GM18861 (cell line): ENCODE measurements at regions not wholly inside any gene's neighbourhood (a gene's known extent, or its start where the extent isn't known, plus 50 kb on each side); places are given as distances from the start of the nearest gene placed in this dataset.
A peak's percentile ranks its signal among the peaks of the same experiment; 100 is the strongest.

Source experiments
- ATAC-seq: cut with Tn5 transposase; IDR thresholded peaks from one replicate; pipeline ENCODE4 v1.9.1; 2021; ENCODE audit not compliant: unreplicated experiment

DNA sequence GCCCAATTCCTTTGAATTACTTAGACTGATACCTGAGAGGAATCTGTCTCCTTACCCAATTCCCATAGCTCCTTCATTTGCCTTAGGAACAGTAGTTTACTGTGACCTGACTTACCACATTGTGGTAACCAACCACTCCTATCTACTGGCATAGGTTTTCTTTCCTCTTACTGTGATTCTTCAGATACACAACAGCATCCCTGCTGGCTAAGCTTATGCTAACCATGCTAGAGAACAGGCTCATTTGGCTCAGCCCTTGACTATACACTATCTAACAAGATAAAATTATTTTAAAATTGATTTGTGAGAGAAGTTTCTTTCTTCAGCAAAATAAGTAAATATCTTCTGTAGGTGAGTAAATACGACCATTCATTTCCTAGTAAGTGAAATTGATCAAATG is 320.4 kb upstream of the DDHD1 start:
- ATAC-seq: no peak

GRCh38 chr14:53472306-53472705 is 319.2 kb upstream of the DDHD1 start:
- no peak for ATAC-seq

DNA sequence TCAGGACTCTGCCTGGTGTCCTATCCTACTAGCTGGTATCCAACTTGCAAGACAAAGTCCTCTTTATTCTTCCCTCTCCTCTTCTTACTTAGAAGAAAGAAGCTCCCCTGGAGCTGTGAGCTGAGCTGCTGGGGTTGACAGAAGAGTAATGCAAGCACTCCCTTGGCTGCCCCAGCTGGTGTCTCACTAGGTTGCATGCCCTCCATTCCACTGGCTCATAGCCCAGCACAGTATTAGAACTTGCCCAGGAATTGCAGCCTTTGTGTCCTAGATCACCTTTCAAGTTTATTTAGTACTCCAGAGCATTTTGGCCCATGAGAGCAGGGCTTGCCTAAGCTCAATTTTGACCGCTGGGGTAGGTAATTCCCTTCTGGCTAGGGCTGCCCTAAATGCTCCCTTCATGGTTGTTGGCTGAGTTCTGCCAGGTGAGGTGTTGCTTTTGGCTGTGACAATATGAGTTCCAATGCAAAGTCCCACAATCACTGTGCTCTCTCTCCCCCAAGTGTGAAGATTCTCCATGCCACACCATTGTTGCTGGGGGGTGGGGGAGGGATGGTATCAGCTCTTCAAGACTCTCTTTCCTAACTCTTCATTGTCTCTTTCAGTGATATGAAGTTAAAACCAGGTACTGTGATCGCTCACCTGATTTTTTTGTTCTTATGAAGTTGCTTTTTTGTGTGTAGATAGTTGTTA is 317.4 kb upstream of the DDHD1 start:
- no peak for ATAC-seq

- ATAC-seq: no peak
These were observed 315.8 kb upstream of the DDHD1 start for GRCh38 chr14:53468876-53469275.

DNA sequence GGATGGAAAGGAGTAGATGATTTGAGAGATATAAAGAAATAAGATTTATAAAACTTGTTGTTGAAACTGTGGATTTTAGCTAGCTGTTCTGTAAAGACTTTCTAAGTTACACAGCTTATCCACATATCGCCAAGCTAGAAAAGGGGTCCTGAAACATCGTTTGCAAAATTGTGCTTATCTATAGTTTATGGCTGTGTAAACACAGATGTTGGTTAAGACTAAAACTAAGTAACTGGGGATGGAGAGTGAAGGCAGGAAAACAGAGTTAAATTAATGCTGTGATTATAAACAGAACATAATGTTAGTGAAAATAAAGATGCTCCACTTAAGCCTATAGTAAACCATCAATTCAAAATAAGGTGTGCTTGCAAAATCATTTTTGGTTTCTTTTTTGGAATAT is 311.3 kb upstream of the DDHD1 start:
- ATAC-seq: no peak

GRCh38 chr14:53462931-53463778 is 310.0 kb upstream of the DDHD1 start:
- no peak for ATAC-seq

DNA sequence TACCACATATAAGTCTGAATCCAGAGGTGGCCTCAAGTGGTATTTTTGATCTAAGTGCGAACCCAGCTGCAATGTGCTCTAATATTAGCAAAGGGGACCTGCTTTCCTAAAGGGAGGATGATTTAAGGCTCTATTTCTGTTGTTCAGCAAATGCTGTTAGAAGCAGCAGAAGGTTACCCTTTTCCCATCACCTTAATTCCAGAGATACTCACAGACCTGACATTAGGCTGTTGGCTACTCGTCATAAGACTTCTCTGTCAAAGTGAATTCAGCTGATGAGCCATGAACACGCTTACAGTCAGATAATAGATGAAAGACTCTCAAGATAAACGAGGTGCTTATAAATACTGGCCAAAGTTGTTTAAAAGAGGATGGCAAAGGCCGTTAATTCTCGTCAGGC is 308.7 kb upstream of the DDHD1 start:
- no peak for ATAC-seq

DNA sequence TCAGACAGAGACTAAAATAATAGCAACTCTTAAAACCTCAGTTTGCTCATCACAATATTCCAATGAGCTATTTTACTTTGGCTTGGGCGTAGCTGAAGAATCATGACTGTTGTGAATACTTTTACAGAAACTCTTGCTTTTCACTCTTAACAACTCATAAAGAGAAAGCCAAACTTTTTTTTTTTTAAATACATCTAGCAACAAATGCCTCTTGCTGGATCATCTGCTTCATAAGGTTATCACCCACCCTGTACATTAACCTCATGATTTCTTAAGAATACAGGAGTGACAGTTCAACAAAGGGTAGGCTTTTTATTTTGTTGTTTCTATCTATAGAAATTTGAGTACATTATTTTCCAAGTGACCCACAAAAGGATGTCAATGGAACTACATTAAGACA is 307.4 kb upstream of the DDHD1 start:
- no peak for ATAC-seq

- ATAC-seq: no peak
These were observed 305.3 kb upstream of the DDHD1 start for GRCh38 chr14:53458368-53458814.

DNA sequence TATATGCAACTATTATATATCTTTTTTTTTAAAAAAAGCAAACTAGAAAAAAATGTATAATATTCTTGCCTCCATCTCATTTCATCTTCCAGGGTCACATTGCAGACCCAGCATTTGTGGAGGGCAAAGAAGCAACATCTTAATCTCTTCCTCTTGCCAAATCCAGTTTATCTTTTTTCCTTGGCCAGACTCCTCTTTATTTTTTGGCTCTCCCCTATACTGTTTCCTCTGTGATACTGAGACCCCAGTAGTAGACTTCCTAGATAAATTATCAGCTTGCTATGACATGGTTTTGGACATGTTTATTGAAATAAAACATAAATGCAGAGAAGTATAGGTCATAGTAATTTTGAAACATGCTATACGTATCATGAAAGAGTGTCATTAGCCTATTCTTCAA is 303.8 kb upstream of the DDHD1 start:
- no peak for ATAC-seq

DNA sequence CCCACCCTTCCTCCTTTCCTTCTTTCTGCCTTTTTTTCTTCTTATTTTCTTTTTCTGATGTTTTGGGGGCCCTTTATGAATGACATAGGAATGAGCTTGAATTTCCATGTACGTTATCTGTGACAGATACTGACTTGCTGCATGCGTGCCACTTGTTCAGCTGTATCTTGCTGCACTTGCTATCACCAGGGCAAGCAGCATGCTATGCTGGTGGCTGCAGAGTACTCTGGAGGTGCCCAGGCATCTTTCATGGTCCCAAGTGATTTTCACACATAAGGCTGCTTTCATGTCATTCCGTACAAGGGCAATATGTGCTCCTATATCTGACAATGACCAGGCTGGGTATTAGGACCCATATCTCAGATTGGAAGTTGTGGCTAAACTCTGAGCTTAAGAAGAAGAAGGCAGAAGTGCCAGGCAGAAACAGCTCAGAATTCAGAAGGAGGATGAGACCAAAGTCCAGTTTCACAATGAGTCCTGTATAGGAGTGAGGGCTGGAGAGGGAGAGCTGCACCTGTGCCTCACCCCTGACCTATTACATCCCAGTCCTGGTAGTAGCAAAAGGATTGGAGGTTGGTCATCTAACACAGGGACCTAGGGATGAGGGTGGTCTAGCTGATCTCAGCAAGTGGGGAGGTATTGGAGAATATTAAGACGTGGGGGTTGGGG is 299.0 kb upstream of the DDHD1 start:
- no peak for ATAC-seq

- ATAC-seq: no peak
These were observed 297.7 kb upstream of the DDHD1 start for GRCh38 chr14:53450871-53451270.

- ATAC-seq: no peak
These were observed 295.6 kb upstream of the DDHD1 start for GRCh38 chr14:53448682-53449081.

GRCh38 chr14:53444677-53445312 is 291.7 kb upstream of the DDHD1 start:
- ATAC-seq: no peak

DNA sequence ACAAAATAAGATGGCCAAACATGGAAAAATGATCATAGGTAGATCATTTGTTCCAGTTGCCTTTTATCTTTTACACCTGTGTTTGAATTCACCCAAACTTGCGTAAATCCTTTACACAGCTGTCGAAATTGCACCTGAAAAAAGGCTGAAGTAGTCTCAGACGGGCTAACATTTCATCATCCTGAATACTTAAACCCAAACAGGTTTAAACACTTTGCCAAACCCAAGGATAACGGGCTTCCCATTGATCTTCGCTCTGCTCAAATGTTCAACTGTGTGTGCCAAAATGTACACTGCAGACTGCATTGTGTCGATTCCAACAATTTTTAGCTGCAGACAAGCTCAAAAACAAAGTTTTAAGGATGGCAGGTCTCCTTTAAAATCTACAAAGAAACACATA is 288.7 kb upstream of the DDHD1 start:
- no peak for ATAC-seq

DNA sequence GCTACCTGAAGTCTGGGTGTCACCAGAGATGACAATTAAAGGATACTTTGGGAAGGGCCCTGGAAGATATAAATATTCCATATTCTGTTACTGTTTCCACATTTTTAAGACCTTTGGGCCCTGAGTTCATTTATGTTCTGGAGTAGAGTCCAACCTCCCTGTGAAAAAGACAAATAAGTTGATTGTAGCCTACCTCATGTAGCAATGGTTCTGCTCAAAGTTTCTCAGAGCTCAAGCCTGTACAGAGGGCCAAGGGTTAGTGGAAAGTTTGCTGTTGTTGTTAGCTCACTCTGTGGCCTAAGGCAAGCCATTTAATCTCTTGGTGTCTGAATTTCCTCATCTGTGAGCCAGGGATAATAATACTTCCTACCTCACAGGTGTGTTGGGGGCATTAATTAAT is 284.7 kb upstream of the DDHD1 start:
- no peak for ATAC-seq

- ATAC-seq: peak; percentile 67
These were observed 279.3 kb upstream of the DDHD1 start for GRCh38 chr14:53432378-53432802.

DNA sequence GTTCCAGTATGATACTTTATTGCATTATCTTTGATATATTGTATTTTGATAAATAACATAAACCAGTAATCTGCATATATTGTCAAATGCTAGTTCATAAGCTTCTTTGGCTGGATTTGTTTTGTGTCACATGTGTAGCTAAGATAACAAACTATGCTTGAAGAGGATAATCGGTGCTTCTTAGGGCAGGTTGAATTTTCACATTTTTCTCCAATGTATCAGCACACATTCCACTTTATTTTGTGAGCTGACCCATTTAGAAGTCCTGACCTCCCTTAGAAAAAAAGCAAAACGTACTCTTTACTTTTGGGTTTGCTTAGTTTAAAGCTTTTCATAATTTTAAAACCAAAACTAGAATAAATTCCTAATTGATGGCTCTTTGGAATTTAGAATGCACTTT is 277.7 kb upstream of the DDHD1 start:
- no peak for ATAC-seq

DNA sequence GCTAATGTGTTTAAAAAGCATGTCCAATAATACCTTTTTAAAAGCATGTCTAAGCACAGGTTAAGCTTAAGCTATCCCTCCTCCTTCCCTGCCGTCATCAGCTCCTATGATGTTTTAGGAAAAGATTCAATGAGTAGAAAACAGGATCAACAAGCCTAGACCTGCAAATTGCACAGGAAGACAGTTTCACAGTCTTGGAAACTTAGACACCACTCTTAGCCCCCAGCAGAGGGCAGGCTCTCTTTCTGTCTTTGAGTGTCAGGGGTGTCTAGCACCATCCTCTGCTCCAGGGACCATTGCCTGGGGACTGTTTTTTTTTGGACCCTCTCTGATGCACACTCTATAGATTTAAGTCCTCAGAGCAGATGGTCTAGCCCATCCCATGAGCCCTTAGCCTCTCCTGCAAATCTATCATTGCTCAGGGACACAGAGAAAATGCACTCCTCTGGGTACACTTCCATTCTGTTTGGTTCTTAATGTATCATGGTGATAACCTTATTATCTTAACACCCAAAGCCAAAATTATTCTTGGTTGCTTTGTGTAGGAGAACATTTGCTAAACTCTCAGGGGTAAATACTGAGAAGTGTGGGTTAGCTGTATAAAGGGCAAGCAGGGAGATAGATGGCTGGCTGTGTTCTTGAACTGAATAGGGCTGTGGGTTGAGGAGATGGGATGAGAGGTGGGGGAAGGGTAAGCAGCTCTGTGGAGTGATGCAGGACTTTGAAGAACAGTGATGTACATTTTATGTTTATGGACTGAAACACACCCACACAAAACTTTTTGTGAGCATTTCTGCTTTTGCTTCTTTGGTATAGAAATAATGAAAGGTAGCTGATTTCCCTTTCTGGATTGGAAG is 259.9 kb upstream of the DDHD1 start:
- ATAC-seq: no peak

DNA sequence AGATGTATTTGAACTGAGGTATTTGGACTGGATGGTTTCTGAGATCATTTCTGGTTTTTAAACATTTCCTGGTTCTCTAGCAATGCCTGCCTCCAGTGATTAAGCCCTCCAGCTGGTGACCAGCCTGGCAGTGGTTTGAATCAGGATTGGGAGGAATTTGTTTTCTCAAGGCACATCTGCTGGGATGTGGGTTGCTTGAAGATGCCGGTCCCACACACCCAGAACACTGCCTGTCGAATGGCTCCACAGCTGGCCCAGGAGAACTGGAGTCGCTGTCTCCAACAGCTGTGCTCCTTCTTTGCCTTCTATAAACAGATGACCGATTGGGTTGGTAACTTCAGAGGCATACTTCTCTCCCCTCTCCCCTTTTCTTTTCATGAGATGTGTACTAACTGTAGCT is 258.0 kb upstream of the DDHD1 start:
- ATAC-seq: no peak

DNA sequence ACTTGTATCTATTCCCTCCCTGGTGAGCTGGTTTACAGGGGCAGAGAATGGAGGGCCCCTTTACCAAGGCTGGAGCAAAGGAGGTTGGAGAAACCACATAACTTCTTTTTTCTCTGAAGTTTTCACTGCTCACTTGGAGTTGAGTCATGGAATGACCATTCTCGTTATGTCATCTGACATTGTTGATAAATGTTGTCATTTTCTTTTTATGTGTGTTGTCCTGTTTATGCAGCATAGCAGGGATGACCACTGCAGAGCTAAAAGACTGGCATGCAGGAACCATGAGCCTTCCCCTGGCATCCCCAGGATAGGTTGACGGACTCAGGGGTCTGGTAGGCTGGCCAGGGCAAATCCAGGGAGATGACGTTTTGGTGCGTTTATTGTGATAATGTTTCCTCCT is 256.8 kb upstream of the DDHD1 start:
- no peak for ATAC-seq
